Heart left ventricle (tissue), 16 donors: ENCODE measurements at regions not wholly inside any gene's neighbourhood (a gene's known extent, or its start where the extent isn't known, plus 50 kb on each side); places are given as distances from the start of the nearest gene placed in this dataset.
"Not testable (repeated sequence)": the region's sequence is repeated elsewhere in the genome, so short reads cannot be mapped to it uniquely, and the experiment has no call there.

Experiments
- ATAC-seq, 4 donors: fragments of 200-7000 bp; cut with Tn5 transposase; one replicate each; pipeline ENCODE4 v1.9.1; 2020 to 2022; ENCODE audit warnings: moderate library complexity in 4 of 4, mild to moderate bottlenecking in 3 of 4, moderate number of reproducible peaks in 1 of 4
- DNase-seq, 5 donors: peaks; one replicate each; pipeline ENCODE4 v3.0.0-alpha.2; 2020
- H3K27ac ChIP-seq, 12 donors: fragments of 200-600 bp; sonication (generic) in 4 of 12; one replicate each; pipeline versions ENCODE4 v1.5.0 to v1.8.0; 2016 to 2022; ENCODE audit warnings: mild to moderate bottlenecking in 2 of 12
- H3K27me3 ChIP-seq, 9 donors: fragments of 200-600 bp; sonication (generic) in 2 of 9; one replicate each; pipeline versions ENCODE4 v1.5.1 to v1.8.0; 2016 to 2022; ENCODE audit warnings: mild to moderate bottlenecking in 3 of 9
- H3K36me3 ChIP-seq, 9 donors: fragments of 200-600 bp; sonication (generic) in 2 of 9; one replicate each; pipeline versions ENCODE4 v1.5.0 to v1.8.0; 2018 to 2022; ENCODE audit warnings: mild to moderate bottlenecking in 2 of 9
- H3K4me1 ChIP-seq, 12 donors: fragments of 200-600 bp; sonication (generic) in 4 of 12; one replicate each; pipeline versions ENCODE4 v1.5.0 to v1.8.0; 2016 to 2022; ENCODE audit warnings: mild to moderate bottlenecking in 3 of 12
- H3K4me3 ChIP-seq, 12 donors: fragments of 200-600 bp; sonication (generic) in 4 of 12; one replicate each; pipeline versions ENCODE4 v1.5.0 to v1.8.0; 2017 to 2022; ENCODE audit warnings: mild to moderate bottlenecking in 9 of 12, moderate library complexity in 4 of 12
- H3K9me3 ChIP-seq, 12 donors: fragments of 200-600 bp; sonication (generic) in 4 of 12; one replicate each; pipeline versions ENCODE4 v1.5.0 to v1.8.0; 2016 to 2022; ENCODE audit warnings: mild to moderate bottlenecking in 1 of 12
- POLR2A ChIP-seq, 2 donors: fragments of 450-650 bp; IDR thresholded peaks; one replicate each; pipeline ENCODE4 v1.6.1; 2017; ENCODE audit warnings: antibody characterized with exemption in 2 of 2, mild to moderate bottlenecking in 2 of 2, moderate library complexity in 2 of 2
- WGBS, 4 donors: extraction: QIAGEN DNeasy Blood & Tissue Kit in 2 of 4; methylation state at CpG; one replicate each; pipeline versions ENCODE4 v1.1.5 to v1.1.7; 2013 to 2018; 5-methylcytosine and 5-hydroxymethylcytosine counted together
- intact Hi-C, 10 donors: fragments of 100-400 bp; cut with DNase I; formaldehyde crosslinking; loops; one replicate each; pipeline versions ENCODE4 v1.11.1 to v1.14.2; 2022
- TF ChIP-seq, protein P1 (sequence below), 12 donors: fragments of 200-600 bp; sonication (generic) in 4 of 12; IDR thresholded peaks; one replicate each; pipeline versions ENCODE4 v1.5.0 to v1.8.0; 2018 to 2022; ENCODE audit warnings: antibody characterized with exemption in 12 of 12, mild to moderate bottlenecking in 5 of 12
- donor health status: ischemic (EF 13 %, LVEDD 7.1; RV severe dilation, severe dysfunction).
- donor health status: healthy with polysubstance abuse.
- donor health status: DM: no; HTN: yes; CAD: no.
- donor health status: DM: no; HTN: no; CAD: no.
- donor health status: ischemic (EF 25% LVEDD 6.9; RV normal size, moderate dysfunction).
- donor health status: ischemic (EF 25% LVEDD 5.7; RV mildly dilated, moderate dysfunction).
- donor health status: healthy.
- donor health status: DM: yes; HTN: yes; CAD: no.
- donor health status: ischemic (EF 35%, LVEDD 5.7; RV mildly dilated, moderate dysfunction).
- donor health status: nonischemic (EF 11% LVEDD 7.7; RV severe dilation, severe dysfunction).
- donor health status: DM: yes; HTN: yes; CAD: no.
- donor health status: PGD.
- donor health status: ischemic (EF 29% LVEDD 5.4; RV normal size, mild dysfunction).
- donor health status: nonischemic (EF 23%, LVEDD 6.1; RV moderate dilation, normal function).

DNA sequence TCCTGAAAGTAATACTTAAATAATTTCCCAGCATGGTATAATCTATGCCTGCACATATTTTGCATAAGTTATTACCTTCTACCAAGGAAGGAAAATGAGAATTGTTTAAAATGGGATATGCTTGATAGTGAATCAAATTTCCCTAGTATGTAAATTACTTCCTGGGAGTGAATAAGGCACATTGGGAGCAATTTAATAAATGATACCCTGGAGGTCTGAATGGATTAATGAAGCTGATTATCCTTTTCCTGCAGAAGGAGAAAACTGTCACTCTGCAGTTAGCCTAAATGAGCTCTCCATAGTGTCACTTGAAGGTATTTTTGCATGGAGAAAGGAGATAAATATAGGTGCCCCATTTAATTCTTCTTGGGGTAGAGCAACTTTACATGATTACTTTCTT lies 2212.0 kb downstream of the PCDH7 start:
- no peaks in the 10 kb centered on the region for H3K4me1 ChIP-seq
- H3K36me3 ChIP-seq: no peaks in the 10 kb centered on the region
- H3K27me3 ChIP-seq: no peaks in the 10 kb centered on the region
- DNase-seq (no peak), ATAC-seq (no peak)
- TF ChIP-seq POLR2A (IDR thresholded peaks at IDR 0.05): no peak
- TF ChIP-seq, protein P1, sequence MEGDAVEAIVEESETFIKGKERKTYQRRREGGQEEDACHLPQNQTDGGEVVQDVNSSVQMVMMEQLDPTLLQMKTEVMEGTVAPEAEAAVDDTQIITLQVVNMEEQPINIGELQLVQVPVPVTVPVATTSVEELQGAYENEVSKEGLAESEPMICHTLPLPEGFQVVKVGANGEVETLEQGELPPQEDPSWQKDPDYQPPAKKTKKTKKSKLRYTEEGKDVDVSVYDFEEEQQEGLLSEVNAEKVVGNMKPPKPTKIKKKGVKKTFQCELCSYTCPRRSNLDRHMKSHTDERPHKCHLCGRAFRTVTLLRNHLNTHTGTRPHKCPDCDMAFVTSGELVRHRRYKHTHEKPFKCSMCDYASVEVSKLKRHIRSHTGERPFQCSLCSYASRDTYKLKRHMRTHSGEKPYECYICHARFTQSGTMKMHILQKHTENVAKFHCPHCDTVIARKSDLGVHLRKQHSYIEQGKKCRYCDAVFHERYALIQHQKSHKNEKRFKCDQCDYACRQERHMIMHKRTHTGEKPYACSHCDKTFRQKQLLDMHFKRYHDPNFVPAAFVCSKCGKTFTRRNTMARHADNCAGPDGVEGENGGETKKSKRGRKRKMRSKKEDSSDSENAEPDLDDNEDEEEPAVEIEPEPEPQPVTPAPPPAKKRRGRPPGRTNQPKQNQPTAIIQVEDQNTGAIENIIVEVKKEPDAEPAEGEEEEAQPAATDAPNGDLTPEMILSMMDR (IDR thresholded peaks at IDR 0.05): no peak
- H3K9me3 ChIP-seq: peaks cover 0 to 1% (median 0%) of the 10 kb centered on the region in 12 donors
- H3K4me3 ChIP-seq: no peak overlapping the region
- no peak overlapping the region for H3K27ac ChIP-seq
- intact Hi-C loops: no loop called here

DNA sequence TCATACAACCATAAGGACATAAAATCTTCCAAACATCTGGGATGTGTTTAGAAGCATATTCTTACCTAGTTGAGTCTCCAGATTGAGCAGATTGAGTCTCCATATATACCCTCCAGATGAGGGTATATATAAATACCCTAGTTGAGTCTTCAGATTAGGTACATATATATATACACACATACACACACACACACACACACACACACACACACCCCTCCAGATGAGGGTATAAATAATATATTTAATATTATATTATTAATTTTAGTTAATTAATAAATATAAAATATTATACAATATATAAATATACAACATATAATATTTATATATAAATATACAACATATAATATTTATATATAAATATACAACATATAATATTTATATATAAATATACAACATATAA lies 2219.1 kb downstream of the PCDH7 start:
- DNase-seq, H3K36me3 ChIP-seq, intact Hi-C loops, H3K27ac ChIP-seq, H3K27me3 ChIP-seq, ATAC-seq, H3K4me3 ChIP-seq, H3K4me1 ChIP-seq: not testable (repeated sequence)
- H3K9me3 ChIP-seq: peaks cover 0 to 19% (median 0%) of the 10 kb centered on the region in 12 donors

DNA sequence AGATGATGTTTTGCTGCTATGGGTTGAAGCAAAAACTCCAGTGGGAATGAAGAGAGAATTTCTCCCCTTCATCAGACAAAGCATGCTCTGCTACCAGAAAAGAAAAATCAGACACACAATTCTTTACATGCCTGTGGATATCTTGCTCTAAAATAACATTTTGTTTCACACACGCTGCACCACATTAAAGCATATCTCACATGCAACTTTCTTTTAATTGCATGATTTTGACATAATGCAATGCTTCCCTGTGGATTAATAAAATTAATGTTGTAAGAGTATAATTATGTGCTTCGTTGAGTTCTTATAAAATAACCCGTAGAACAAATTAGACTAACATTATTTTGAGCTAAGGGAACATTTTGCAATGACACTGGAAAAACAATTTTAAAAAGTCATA lies 2230.7 kb downstream of the PCDH7 start:
- Histone ChIP-seq H3K27me3 (no peaks in the 10 kb centered on the region), H3K27ac (no peak overlapping the region), H3K4me3 (no peak overlapping the region), H3K4me1 (no peaks in the 10 kb centered on the region), H3K9me3 (peaks cover 0 to 4% (median 0%) of the 10 kb centered on the region in 12 donors), H3K36me3 (no peaks in the 10 kb centered on the region)
- intact Hi-C loops: no loop called here
- WGBS, 4 donors: 86 to 90% (median 87%) methylated on average over 3 of the region's 3 CpGs
- no peak for TF ChIP-seq POLR2A (IDR thresholded peaks at IDR 0.05)
- TF ChIP-seq, protein P1 (IDR thresholded peaks at IDR 0.05): no peak
- no peak for DNase-seq
- no peak for ATAC-seq

DNA sequence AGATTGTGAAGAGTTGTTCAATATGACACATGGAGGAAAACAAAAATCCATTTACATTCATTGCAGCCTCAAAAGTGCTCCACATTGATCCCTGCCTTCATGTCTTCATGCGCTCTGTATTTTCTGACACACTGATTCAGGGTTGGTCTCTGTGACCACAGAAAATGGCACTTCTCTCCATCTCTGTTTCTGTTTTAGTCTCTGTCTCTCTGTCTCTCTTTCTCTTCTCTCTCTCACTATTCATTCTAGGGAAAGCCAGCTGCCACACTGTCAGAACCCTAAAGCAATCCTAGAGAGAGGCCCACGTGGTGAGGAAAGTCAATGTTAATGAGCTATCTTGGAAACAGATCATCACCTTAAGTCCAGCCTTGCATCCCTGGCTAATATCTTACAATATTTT lies 2238.4 kb downstream of the PCDH7 start:
- ATAC-seq (no peak), DNase-seq (no peak)
- Histone ChIP-seq H3K27ac (no peak overlapping the region), H3K36me3 (no peaks in the 10 kb centered on the region), H3K9me3 (no peaks in the 10 kb centered on the region), H3K27me3 (no peaks in the 10 kb centered on the region), H3K4me1 (no peaks in the 10 kb centered on the region), H3K4me3 (no peak overlapping the region)
- intact Hi-C loops: no loop called here
- 62 to 72% (median 65%) methylated on average over 2 of the region's 2 CpGs for WGBS, 4 donors
- no peak for TF ChIP-seq POLR2A (IDR thresholded peaks at IDR 0.05)
- TF ChIP-seq, protein P1 (IDR thresholded peaks at IDR 0.05): no peak

DNA sequence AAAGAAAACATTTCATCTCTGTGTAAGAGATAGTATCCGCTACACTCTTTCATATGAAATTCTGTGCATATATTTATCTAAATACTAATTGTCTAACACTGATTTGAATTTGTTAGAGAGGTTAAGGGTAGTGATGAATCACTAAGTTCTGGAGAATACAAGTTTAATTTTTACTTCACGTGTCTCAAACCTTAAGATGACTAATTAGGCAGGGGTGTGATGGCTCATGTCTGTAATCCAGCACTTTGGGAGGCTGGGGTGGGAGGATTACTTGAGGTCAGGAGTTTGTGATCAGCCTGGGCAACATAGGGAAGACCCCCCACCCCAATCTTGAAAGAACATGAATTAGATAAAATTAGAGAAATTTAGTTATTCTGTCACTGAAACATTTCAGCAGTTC lies 2241.9 kb downstream of the PCDH7 start:
- 62 to 84% (median 79%) methylated on average over 2 of the region's 2 CpGs for WGBS, 4 donors
- Histone ChIP-seq H3K9me3 (no peaks in the 10 kb centered on the region), H3K4me3 (no peak overlapping the region), H3K27me3 (no peaks in the 10 kb centered on the region), H3K27ac (no peak overlapping the region), H3K36me3 (no peaks in the 10 kb centered on the region), H3K4me1 (no peaks in the 10 kb centered on the region)
- no peak for ATAC-seq
- TF ChIP-seq, protein P1 (IDR thresholded peaks at IDR 0.05): no peak
- TF ChIP-seq POLR2A (IDR thresholded peaks at IDR 0.05): no peak
- no peak for DNase-seq
- intact Hi-C loops: no loop called here
